Activated T-cell treated with anti-CD3 and anti-CD28 coated beads for 48 hours (primary cell): ENCODE measurements at regions not wholly inside any gene's neighbourhood (a gene's known extent, or its start where the extent isn't known, plus 50 kb on each side); places are given as distances from the start of the nearest gene placed in this dataset.

Experiments
- DNase-seq: peaks from one replicate; pipeline ENCODE4 v3.0.0-alpha.2; 2020; ENCODE audit warnings: low read depth

GRCh38 chr2:125861461-125861860 is 794.5 kb upstream of the GYPC start:
- DNase-seq, result no peak

GRCh38 chr2:125867908-125868307 is 788.0 kb upstream of the GYPC start:
- DNase-seq, result no peak

GRCh38 chr2:125870264-125870663 is 785.7 kb upstream of the GYPC start:
- no peak for DNase-seq

GRCh38 chr2:125870746-125871145 is 785.2 kb upstream of the GYPC start:
- DNase-seq, result no peak

GRCh38 chr2:125874564-125874963 is 781.4 kb upstream of the GYPC start:
- DNase-seq, result no peak

- no peak for DNase-seq
Observed at GRCh38 chr2:125885340-125885739, 770.6 kb upstream of the GYPC start.

GRCh38 chr2:125886153-125886552 is 769.8 kb upstream of the GYPC start:
- no peak for DNase-seq

GRCh38 chr2:125901278-125901677 is 754.7 kb upstream of the GYPC start:
- DNase-seq, result no peak

GRCh38 chr2:125925891-125926546 is 729.9 kb upstream of the GYPC start:
- DNase-seq, result no peak

- DNase-seq, result no peak
Observed at GRCh38 chr2:125935559-125935958, 720.4 kb upstream of the GYPC start.

GRCh38 chr2:125942585-125943424 is 713.2 kb upstream of the GYPC start:
- no peak for DNase-seq

GRCh38 chr2:125959047-125959446 is 696.9 kb upstream of the GYPC start:
- DNase-seq, result no peak

GRCh38 chr2:125961739-125962138 is 694.2 kb upstream of the GYPC start:
- no peak for DNase-seq

- no peak for DNase-seq
Observed at GRCh38 chr2:125979886-125980285, 676.1 kb upstream of the GYPC start.

- DNase-seq, result no peak
Observed at GRCh38 chr2:125983364-125983763, 672.6 kb upstream of the GYPC start.

GRCh38 chr2:126029316-126029715 is 626.6 kb upstream of the GYPC start:
- DNase-seq, result no peak

- DNase-seq, result no peak
Observed at GRCh38 chr2:126038861-126039260, 617.1 kb upstream of the GYPC start.

- no peak for DNase-seq
Observed at GRCh38 chr2:126041391-126042047, 614.4 kb upstream of the GYPC start.

- no peak for DNase-seq
Observed at GRCh38 chr2:126042089-126042488, 613.9 kb upstream of the GYPC start.

GRCh38 chr2:126048719-126049118 is 607.2 kb upstream of the GYPC start:
- DNase-seq, result no peak

GRCh38 chr2:126049461-126049860 is 606.5 kb upstream of the GYPC start:
- no peak for DNase-seq

- no peak for DNase-seq
Observed at GRCh38 chr2:126050991-126051736, 604.8 kb upstream of the GYPC start.
